Progenitor cell of endocrine pancreas (in vitro differentiated cells): ENCODE measurements at regions not wholly inside any gene's neighbourhood (a gene's known extent, or its start where the extent isn't known, plus 50 kb on each side); places are given as distances from the start of the nearest gene placed in this dataset.
"Not testable (repeated sequence)": the region's sequence is repeated elsewhere in the genome, so short reads cannot be mapped to it uniquely, and the experiment has no call there.

Experiments
- DNase-seq: peaks from one replicate; pipeline ENCODE4 v3.0.0; 2021; ENCODE audit warnings: low spot score; ENCODE audit not compliant: unreplicated experiment
- H3K27ac Mint-ChIP-seq: 2 replicates; pipeline ENCODE4 v1.8.0; 2021; ENCODE audit warnings: mild to moderate bottlenecking, moderate library complexity, mixed read lengths
- H3K27me3 Mint-ChIP-seq: 2 replicates; pipeline ENCODE4 v1.8.0; 2021; ENCODE audit warnings: mixed read lengths
- H3K36me3 Mint-ChIP-seq: 2 replicates; pipeline ENCODE4 v1.8.0; 2022; ENCODE audit warnings: mixed read lengths; ENCODE audit not compliant: insufficient read depth
- H3K4me1 Mint-ChIP-seq: 2 replicates; pipeline ENCODE4 v1.8.0; 2021; ENCODE audit warnings: low read depth, mixed read lengths
- H3K4me3 Mint-ChIP-seq: 2 replicates; pipeline ENCODE4 v1.8.0; 2021; ENCODE audit warnings: low read depth, mild to moderate bottlenecking, moderate library complexity, mixed read lengths
- H3K9me3 Mint-ChIP-seq: 2 replicates; pipeline ENCODE4 v1.8.0; 2021; ENCODE audit warnings: low read depth, mixed read lengths
- TF ChIP-seq, protein P1 (sequence below): fragments of 200-600 bp; sonication (generic); IDR thresholded peaks from one replicate; pipeline ENCODE4 v1.5.0; 2021; ENCODE audit warnings: antibody characterized with exemption, mild to moderate bottlenecking; ENCODE audit not compliant: unreplicated experiment

DNA sequence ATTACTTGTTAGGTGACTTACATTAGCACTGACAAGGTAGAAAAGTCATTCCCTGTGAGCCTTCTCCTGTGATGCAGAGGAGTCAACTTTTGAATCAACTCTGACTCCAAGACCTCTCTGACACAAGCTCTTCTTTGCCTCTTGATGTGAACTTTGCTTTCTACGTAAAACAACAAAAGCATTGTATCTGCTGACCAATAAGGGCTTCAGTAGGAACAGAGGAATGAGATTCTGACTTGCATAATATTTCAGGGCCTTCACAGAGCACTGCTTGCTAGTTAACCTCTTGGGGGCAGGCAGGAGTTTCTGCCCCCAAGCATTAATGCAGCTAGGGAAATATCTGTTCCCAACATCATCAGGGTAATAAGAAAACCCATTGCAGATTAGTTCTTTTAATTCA is 791.5 kb downstream of the BCL11A start:
- Mint-ChIP-seq H3K4me1 (no peaks in the 10 kb centered on the region), H3K4me3 (no peak overlapping the region), H3K27me3 (no peaks in the 10 kb centered on the region), H3K9me3 (no peaks in the 10 kb centered on the region), H3K27ac (no peak overlapping the region), H3K36me3 (no peaks in the 10 kb centered on the region)
- TF ChIP-seq, protein P1, sequence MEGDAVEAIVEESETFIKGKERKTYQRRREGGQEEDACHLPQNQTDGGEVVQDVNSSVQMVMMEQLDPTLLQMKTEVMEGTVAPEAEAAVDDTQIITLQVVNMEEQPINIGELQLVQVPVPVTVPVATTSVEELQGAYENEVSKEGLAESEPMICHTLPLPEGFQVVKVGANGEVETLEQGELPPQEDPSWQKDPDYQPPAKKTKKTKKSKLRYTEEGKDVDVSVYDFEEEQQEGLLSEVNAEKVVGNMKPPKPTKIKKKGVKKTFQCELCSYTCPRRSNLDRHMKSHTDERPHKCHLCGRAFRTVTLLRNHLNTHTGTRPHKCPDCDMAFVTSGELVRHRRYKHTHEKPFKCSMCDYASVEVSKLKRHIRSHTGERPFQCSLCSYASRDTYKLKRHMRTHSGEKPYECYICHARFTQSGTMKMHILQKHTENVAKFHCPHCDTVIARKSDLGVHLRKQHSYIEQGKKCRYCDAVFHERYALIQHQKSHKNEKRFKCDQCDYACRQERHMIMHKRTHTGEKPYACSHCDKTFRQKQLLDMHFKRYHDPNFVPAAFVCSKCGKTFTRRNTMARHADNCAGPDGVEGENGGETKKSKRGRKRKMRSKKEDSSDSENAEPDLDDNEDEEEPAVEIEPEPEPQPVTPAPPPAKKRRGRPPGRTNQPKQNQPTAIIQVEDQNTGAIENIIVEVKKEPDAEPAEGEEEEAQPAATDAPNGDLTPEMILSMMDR, result no peak
- no peak for DNase-seq

DNA sequence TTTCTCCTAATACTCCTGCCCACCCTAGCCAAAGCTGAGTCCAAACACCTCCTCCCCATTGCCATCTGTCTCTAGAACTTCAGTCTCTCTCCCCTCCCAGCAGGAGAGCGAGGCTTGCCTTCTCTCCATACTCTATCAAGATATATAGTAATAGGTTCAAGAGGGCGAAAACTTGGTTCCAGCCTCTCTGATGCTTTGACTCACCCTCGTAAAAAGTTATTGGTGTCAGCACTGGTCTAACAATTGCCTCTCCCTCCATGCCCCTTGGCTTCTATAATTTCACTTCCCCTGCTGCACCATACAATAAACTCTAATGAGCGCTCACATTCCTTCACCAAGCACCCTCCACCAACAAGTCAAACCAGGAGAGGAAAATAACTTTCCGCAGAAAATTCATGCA is 797.3 kb downstream of the BCL11A start:
- no peaks in the 10 kb centered on the region for H3K9me3 Mint-ChIP-seq
- TF ChIP-seq, protein P1, result no peak
- peak overlapping the region; percentile 23 for H3K27ac Mint-ChIP-seq
- H3K4me3 Mint-ChIP-seq, result no peak overlapping the region
- peaks cover 3% of the 10 kb centered on the region for H3K27me3 Mint-ChIP-seq
- DNase-seq, result no peak
- no peaks in the 10 kb centered on the region for H3K36me3 Mint-ChIP-seq
- no peaks in the 10 kb centered on the region for H3K4me1 Mint-ChIP-seq

DNA sequence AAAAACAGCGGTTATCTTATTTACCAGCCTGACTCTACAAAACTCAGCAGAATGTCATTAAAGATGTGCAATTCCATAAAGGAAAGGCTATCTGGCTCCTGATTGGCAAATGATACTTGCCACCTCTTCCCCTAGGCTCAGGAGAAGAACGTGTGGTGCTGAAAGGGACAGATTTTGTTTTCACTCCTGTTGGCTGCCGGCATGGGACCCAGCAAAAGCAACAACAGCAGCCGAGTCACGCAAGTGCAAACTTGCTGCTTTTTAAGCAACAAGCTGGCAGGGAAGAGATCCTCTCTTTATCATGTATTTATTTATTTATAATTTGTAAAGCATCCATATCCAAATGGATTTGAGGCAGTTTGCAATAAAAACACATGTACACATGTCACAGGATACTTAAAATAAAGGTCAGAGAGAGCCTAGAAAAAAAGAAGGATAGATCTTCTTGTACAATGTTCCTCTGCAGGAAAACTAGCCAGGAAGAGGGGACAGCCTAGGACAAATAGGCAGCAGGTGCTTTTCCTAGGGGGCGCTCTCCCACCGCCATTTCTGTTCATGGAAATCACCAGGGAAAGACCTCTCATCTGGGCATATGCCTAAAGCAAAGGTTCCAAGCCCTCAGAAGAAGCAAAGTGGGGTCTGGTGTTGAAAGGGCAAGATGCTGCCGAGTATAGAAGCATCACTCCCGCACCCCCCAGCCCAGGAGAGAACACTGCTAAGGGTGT is 799.3 kb downstream of the BCL11A start:
- no peaks in the 10 kb centered on the region for H3K9me3 Mint-ChIP-seq

DNA sequence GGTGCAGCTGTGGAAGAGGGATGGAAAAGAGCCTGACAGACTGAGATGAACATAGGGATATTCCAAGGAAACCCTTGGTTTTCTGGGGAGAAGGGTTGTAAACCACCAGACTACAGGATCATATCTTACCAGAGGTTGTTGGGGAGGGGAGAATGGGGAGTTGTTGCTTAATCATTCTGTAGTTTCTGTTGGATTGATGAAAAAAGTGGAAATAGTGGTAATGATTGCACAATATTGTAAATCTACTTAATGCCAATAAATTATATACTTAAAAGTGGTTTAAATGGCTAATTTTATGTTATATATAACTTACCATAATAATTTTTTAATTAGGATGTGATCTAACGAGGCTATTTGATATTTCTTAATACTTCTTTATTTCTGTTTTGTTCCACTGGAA is 800.9 kb downstream of the BCL11A start:
- DNase-seq, result no peak
- Mint-ChIP-seq H3K36me3 (no peaks in the 10 kb centered on the region), H3K9me3 (no peaks in the 10 kb centered on the region), H3K27me3 (peaks cover 3% of the 10 kb centered on the region), H3K27ac (no peak overlapping the region), H3K4me3 (no peak overlapping the region), H3K4me1 (peaks cover 13% of the 10 kb centered on the region)
- TF ChIP-seq, protein P1, result no peak

More for the DNA sequence above, 799.3 kb downstream of the BCL11A start:
- Mint-ChIP-seq H3K36me3 (no peaks in the 10 kb centered on the region), H3K27ac (no peak overlapping the region), H3K4me3 (no peak overlapping the region), H3K4me1 (peaks cover 10% of the 10 kb centered on the region), H3K27me3 (peaks cover 3% of the 10 kb centered on the region)
- TF ChIP-seq, protein P1, result peak; percentile 28
- no peak for DNase-seq

DNA sequence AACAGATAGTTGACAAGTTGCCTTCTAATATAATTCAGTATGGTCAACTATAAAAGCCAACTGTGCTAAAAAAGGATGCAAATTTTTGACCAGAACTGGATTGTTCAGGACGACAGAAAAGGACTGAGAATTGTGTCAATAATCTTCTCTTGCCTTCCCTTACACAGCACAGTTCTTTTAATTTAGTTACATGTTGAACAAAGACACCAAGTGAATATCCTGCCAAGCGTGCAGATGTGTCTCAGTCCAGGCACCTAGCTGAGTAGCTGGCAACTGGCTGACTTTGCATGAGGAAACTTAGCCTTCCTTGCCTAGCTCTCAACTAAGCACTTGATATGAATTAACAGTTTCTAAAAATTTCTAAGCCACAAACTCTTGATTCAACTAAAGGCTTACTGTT is 801.4 kb downstream of the BCL11A start:
- no peaks in the 10 kb centered on the region for H3K36me3 Mint-ChIP-seq
- H3K9me3 Mint-ChIP-seq, result no peaks in the 10 kb centered on the region

DNA sequence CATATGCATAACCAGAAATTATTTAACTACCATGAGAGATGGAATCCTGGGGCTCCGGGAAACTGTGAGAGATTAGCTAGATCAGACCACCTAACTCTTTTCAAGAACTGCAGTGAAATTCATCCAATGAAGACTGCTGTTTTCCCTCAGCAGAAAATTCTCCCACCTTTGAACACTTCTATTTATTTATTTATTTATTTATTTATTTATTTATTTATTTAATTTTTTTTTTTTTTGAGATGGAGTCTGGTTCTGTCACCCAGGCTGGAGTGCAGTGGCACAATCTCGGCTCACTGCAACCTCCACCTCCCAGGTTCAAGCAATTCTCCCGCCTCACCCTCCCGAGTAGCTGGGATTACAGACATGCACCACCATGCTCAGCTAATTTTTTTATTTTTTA is 802.2 kb downstream of the BCL11A start:
- DNase-seq, H3K4me3 Mint-ChIP-seq, H3K27ac Mint-ChIP-seq, H3K9me3 Mint-ChIP-seq, H3K27me3 Mint-ChIP-seq, H3K36me3 Mint-ChIP-seq: not testable (repeated sequence)
- H3K4me1 Mint-ChIP-seq, result peaks cover 13% of the 10 kb centered on the region

More for the DNA sequence above, 801.4 kb downstream of the BCL11A start:
- DNase-seq, result no peak
- Mint-ChIP-seq H3K27ac (no peak overlapping the region), H3K4me3 (no peak overlapping the region), H3K4me1 (peaks cover 13% of the 10 kb centered on the region), H3K27me3 (peaks cover 3% of the 10 kb centered on the region)
- TF ChIP-seq, protein P1, result no peak
